Gastrocnemius medialis (tissue), 4 donors: ENCODE measurements at regions not wholly inside any gene's neighbourhood (a gene's known extent, or its start where the extent isn't known, plus 50 kb on each side); places are given as distances from the start of the nearest gene placed in this dataset.

ENCODE experiments used
- CTCF ChIP-seq, 5 experiments: fragments of 450-650 bp in 3 of 5; fragments of 200-600 bp in 2 of 5; sonication (generic) in 2 of 5; IDR thresholded peaks in 4 of 5; conservative IDR thresholded peaks in 1 of 5; 1 replicate in 4 of 5; 2 replicates in 1 of 5; pipeline ENCODE4 v1.5.1; 2016 to 2019; ENCODE audit warnings: antibody characterized with exemption in 5 of 5, mild to moderate bottlenecking in 3 of 5, moderate library complexity in 3 of 5
- POLR2A ChIP-seq, 2 donors: fragments of 450-650 bp; IDR thresholded peaks; one replicate each; pipeline ENCODE4 v1.6.1; 2017; ENCODE audit warnings: antibody characterized with exemption in 2 of 2, mild to moderate bottlenecking in 2 of 2, moderate library complexity in 2 of 2

GRCh38 chr13:67635754-67636153 lies 405.6 kb upstream of the PCDH9 start:
- TF ChIP-seq CTCF (IDR thresholded peaks at IDR 0.05 in 4 of 5, conservative IDR thresholded peaks at IDR 0.05 in 1 of 5) (no peak), POLR2A (IDR thresholded peaks at IDR 0.05) (no peak)
